Body of pancreas (tissue), 4 donors: ENCODE measurements at regions not wholly inside any gene's neighbourhood (a gene's known extent, or its start where the extent isn't known, plus 50 kb on each side); places are given as distances from the start of the nearest gene placed in this dataset.

Source experiments
- ATAC-seq: fragments of 150-250 bp; one replicate; pipeline ENCODE4 v1.9.1; 2016
- DNase-seq, 4 donors: peaks; one replicate each; pipeline ENCODE4 v3.0.0-alpha.2; 2019
- H3K27ac ChIP-seq, 4 donors: fragments of 200-600 bp; sonication (generic); 1 replicate in 3 of 4; 2 replicates in 1 of 4; pipeline versions ENCODE4 v1.5.1 to v1.6.1; 2016 to 2019; ENCODE audit warnings: mild to moderate bottlenecking in 1 of 4, mixed read lengths in 1 of 4, moderate library complexity in 1 of 4
- H3K27me3 ChIP-seq, 2 donors: fragments of 200-600 bp; sonication (generic); one replicate each; pipeline ENCODE4 v1.6.0; 2016; ENCODE audit warnings: mild to moderate bottlenecking in 1 of 2
- H3K36me3 ChIP-seq, 2 donors: fragments of 200-600 bp; sonication (generic); replicated peaks in 1 of 2; 2 replicates each; pipeline ENCODE4 v1.5.1; 2016; ENCODE audit warnings: low read depth in 2 of 2; ENCODE audit not compliant: insufficient read depth in 1 of 2
- H3K4me1 ChIP-seq: fragments of 200-600 bp; sonication (generic); one replicate; pipeline ENCODE4 v1.6.0; 2016
- H3K4me3 ChIP-seq, 2 donors: fragments of 200-600 bp; sonication (generic); 1 replicate in 1 of 2; 2 replicates in 1 of 2; pipeline ENCODE4 v1.5.1; 2016 to 2019
- H3K9me3 ChIP-seq, 3 donors: fragments of 200-600 bp; sonication (generic); 1 replicate in 2 of 3; 2 replicates in 1 of 3; pipeline ENCODE4 v1.5.1; 2016
- POLR2A ChIP-seq, 3 donors: fragments of 450-650 bp; IDR thresholded peaks; one replicate each; pipeline ENCODE4 v1.6.1; 2016; ENCODE audit warnings: antibody characterized with exemption in 3 of 3, mild to moderate bottlenecking in 2 of 3
- WGBS, 2 donors: methylation state at CpG; one replicate each; pipeline ENCODE4 v1.1.5; 2017; 5-methylcytosine and 5-hydroxymethylcytosine counted together
- intact Hi-C: fragments of 100-400 bp; cut with DNase I; formaldehyde crosslinking; loops from one replicate; pipeline ENCODE4 v1.15.1; 2023
- TF ChIP-seq, protein P1 (sequence below), 7 experiments: fragments of 450-650 bp in 4 of 7; fragments of 200-600 bp in 3 of 7; sonication (generic) in 3 of 7; IDR thresholded peaks; one replicate each; pipeline ENCODE4 v1.5.1; 2016 to 2019; ENCODE audit warnings: antibody characterized with exemption in 7 of 7

DNA sequence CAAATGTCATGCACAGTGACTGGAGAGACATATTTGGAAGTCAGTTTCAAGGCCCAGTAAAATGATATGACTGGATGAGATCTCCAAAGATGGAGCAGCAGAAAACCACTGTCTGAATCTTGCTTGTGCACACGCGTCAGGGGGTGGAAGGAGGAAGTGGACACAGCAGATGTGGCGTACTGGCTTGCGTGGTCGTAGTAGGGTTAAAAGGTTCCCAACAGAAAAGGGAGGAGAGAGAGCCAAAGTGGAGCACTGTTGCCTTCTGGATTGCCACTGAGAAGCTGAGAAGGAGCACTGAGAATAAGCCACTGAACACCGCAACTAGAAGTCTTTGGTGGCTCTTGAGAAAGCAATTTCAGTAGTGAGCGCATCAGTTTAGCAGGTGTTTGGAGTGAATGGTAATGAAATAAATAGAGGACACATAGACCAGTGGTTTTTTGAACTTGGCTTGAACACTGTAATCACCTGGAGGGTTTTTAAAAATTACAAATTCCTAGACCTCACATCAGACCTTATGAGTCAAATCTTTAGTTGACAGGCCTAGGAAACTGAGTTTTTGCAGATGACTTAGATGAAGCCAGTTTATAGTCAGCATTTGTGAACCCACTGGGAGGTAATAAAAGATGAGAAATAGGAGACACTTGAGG is 227.3 kb downstream of the PTEN start:
- Histone ChIP-seq H3K27me3 (no peaks in the 10 kb centered on the region), H3K36me3 (no peaks in the 10 kb centered on the region), H3K9me3 (no peaks in the 10 kb centered on the region), H3K4me3 (no peak overlapping the region), H3K4me1 (peaks cover 34% of the 10 kb centered on the region), H3K27ac (no peak overlapping the region)
- WGBS, 2 donors = 88 to 95% methylated on average over 7 of the region's 7 CpGs
- ATAC-seq (no peak), DNase-seq (no peak)
- intact Hi-C loops = no loop called here
- TF ChIP-seq POLR2A (IDR thresholded peaks at IDR 0.05) = no peak
- TF ChIP-seq, protein P1, sequence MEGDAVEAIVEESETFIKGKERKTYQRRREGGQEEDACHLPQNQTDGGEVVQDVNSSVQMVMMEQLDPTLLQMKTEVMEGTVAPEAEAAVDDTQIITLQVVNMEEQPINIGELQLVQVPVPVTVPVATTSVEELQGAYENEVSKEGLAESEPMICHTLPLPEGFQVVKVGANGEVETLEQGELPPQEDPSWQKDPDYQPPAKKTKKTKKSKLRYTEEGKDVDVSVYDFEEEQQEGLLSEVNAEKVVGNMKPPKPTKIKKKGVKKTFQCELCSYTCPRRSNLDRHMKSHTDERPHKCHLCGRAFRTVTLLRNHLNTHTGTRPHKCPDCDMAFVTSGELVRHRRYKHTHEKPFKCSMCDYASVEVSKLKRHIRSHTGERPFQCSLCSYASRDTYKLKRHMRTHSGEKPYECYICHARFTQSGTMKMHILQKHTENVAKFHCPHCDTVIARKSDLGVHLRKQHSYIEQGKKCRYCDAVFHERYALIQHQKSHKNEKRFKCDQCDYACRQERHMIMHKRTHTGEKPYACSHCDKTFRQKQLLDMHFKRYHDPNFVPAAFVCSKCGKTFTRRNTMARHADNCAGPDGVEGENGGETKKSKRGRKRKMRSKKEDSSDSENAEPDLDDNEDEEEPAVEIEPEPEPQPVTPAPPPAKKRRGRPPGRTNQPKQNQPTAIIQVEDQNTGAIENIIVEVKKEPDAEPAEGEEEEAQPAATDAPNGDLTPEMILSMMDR (IDR thresholded peaks at IDR 0.05) = no peak

DNA sequence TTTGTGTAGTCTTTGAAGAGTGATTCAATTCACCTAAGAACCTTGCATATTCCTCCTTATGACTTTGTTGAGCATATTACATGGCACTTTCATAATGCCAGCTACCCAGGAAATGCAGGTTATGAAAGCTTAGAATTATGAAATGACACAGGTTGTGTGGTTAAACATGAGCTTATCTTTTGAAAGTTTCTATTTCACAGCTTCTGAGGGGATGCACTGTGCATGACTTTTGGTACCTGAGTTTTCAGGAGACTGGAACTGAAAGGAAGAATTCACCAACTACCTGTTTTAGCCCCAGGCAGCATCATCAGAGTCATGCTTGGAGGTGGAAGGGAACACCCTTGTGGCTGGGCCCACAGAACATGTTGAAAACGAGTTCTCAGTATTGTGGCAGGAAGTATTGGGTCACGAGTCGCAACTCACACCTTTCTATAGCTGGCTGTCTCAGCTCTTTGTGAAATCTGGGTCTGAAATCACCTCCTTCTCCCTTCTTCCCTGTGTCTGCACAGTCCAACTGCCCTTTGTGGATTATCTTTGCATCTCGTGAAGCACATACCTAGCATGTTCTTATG is 228.2 kb downstream of the PTEN start:
- no peak overlapping the region for H3K4me3 ChIP-seq
- intact Hi-C loops = no loop called here
- DNase-seq (no peak), ATAC-seq (no peak)
- H3K27ac ChIP-seq = no peak overlapping the region
- no peaks in the 10 kb centered on the region for H3K36me3 ChIP-seq
- peaks cover 41% of the 10 kb centered on the region for H3K4me1 ChIP-seq
- TF ChIP-seq POLR2A (IDR thresholded peaks at IDR 0.05) = no peak
- TF ChIP-seq, protein P1 (IDR thresholded peaks at IDR 0.05) = no peak
- 66 to 77% methylated on average over 4 of the region's 4 CpGs for WGBS, 2 donors
- no peaks in the 10 kb centered on the region for H3K9me3 ChIP-seq
- no peaks in the 10 kb centered on the region for H3K27me3 ChIP-seq

DNA sequence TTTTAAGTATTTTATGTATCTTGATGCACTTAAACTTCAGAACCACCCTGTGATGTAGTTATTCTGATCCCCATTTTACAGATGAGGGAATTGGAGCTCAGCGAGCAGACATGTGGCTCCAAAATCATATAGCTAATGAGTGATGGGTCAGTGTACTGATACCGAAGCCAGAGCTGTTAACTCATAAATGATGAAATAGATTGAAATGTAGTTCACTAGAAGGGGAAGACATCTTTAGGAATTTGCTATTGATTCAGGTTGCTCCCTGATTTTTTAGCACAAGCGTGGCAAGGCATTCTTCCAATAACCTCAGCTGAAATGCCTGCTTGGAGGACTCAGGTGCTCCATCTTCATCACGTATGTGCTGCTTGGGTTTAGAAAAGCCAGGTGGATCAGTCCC is 228.8 kb downstream of the PTEN start:
- Histone ChIP-seq H3K4me1 (peaks cover 41% of the 10 kb centered on the region), H3K36me3 (no peaks in the 10 kb centered on the region), H3K4me3 (no peak overlapping the region), H3K27me3 (no peaks in the 10 kb centered on the region), H3K9me3 (no peaks in the 10 kb centered on the region), H3K27ac (no peak overlapping the region)
- intact Hi-C loops = no loop called here
- 90 to 91% methylated on average over 4 of the region's 4 CpGs for WGBS, 2 donors
- ATAC-seq (no peak), DNase-seq (no peak)
- no peak for TF ChIP-seq POLR2A (IDR thresholded peaks at IDR 0.05)
- TF ChIP-seq, protein P1 (IDR thresholded peaks at IDR 0.05) = no peak

DNA sequence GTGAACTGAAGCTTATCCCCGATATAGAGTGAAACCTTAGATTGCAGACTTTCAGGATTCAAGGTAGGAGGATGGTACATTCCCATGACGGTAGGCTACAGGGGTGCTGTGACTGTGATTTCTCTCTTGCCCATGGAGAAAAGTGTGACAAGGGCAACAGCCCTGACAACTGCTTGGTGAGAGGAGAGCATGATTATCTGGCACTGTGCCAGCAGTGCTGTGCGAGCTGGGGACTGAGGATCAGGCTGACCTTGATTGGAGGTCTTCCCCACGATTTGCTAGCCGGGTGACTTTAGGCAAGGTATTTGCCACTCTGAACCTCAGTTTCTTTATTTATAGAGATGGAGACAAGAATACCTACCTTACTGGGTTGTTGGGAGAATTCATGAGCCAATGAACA is 229.5 kb downstream of the PTEN start:
- no peaks in the 10 kb centered on the region for H3K27me3 ChIP-seq
- no peaks in the 10 kb centered on the region for H3K9me3 ChIP-seq
- H3K36me3 ChIP-seq = no peaks in the 10 kb centered on the region
- no peak for ATAC-seq
- peaks cover 41% of the 10 kb centered on the region for H3K4me1 ChIP-seq
- 44 to 60% methylated on average over 4 to 5 of the region's 5 CpGs for WGBS, 2 donors
- intact Hi-C loops = no loop called here
- peak in 2 of 4 donors; percentile 37 to 45 for DNase-seq
- no peak for TF ChIP-seq POLR2A (IDR thresholded peaks at IDR 0.05)
- TF ChIP-seq, protein P1 (IDR thresholded peaks at IDR 0.05) = no peak
- H3K27ac ChIP-seq = no peak overlapping the region
- no peak overlapping the region for H3K4me3 ChIP-seq

DNA sequence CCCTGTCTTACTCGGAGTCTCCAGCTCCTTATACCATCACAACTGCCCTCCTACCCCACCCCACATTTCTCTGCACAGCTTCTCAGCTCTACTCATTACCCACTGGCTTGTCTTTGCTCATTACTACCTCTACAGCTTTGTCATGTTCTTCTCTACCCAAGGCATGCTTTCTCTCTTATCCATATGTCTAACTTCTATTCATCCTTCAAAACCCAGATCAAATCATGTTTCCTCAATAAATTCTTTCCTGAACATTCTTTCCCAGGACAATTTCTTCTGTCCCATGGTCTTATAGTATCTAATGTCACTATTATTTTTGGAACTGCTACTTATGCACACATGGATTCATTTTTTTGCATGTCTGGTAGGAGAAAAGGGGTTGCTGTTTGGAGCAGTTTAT is 231.4 kb downstream of the PTEN start:
- no peaks in the 10 kb centered on the region for H3K36me3 ChIP-seq
- ATAC-seq = no peak
- H3K27me3 ChIP-seq = no peaks in the 10 kb centered on the region
- H3K27ac ChIP-seq = peak overlapping the region in 1 of 4 donors; percentile 41
- DNase-seq = no peak
- TF ChIP-seq, protein P1 (IDR thresholded peaks at IDR 0.05) = no peak
- TF ChIP-seq POLR2A (IDR thresholded peaks at IDR 0.05) = no peak
- H3K4me1 ChIP-seq = peaks cover 26% of the 10 kb centered on the region
- H3K9me3 ChIP-seq = no peaks in the 10 kb centered on the region
- no peak overlapping the region for H3K4me3 ChIP-seq
- 92 to 100% methylated on average over 1 of the region's 1 CpG for WGBS, 2 donors
- intact Hi-C loops = no loop called here
